Gastrocnemius medialis (tissue), 4 donors: ENCODE measurements at regions not wholly inside any gene's neighbourhood (a gene's known extent, or its start where the extent isn't known, plus 50 kb on each side); places are given as distances from the start of the nearest gene placed in this dataset.

Source experiments
- POLR2A ChIP-seq, 2 donors: fragments of 450-650 bp; IDR thresholded peaks; one replicate each; pipeline ENCODE4 v1.6.1; 2017; ENCODE audit warnings: antibody characterized with exemption in 2 of 2, mild to moderate bottlenecking in 2 of 2, moderate library complexity in 2 of 2
- TF ChIP-seq, protein P1 (sequence below), 5 experiments: fragments of 450-650 bp in 3 of 5; fragments of 200-600 bp in 2 of 5; sonication (generic) in 2 of 5; IDR thresholded peaks in 4 of 5; conservative IDR thresholded peaks in 1 of 5; 1 replicate in 4 of 5; 2 replicates in 1 of 5; pipeline ENCODE4 v1.5.1; 2016 to 2019; ENCODE audit warnings: antibody characterized with exemption in 5 of 5, mild to moderate bottlenecking in 3 of 5, moderate library complexity in 3 of 5

- TF ChIP-seq, protein P1, sequence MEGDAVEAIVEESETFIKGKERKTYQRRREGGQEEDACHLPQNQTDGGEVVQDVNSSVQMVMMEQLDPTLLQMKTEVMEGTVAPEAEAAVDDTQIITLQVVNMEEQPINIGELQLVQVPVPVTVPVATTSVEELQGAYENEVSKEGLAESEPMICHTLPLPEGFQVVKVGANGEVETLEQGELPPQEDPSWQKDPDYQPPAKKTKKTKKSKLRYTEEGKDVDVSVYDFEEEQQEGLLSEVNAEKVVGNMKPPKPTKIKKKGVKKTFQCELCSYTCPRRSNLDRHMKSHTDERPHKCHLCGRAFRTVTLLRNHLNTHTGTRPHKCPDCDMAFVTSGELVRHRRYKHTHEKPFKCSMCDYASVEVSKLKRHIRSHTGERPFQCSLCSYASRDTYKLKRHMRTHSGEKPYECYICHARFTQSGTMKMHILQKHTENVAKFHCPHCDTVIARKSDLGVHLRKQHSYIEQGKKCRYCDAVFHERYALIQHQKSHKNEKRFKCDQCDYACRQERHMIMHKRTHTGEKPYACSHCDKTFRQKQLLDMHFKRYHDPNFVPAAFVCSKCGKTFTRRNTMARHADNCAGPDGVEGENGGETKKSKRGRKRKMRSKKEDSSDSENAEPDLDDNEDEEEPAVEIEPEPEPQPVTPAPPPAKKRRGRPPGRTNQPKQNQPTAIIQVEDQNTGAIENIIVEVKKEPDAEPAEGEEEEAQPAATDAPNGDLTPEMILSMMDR (IDR thresholded peaks at IDR 0.05 in 4 of 5, conservative IDR thresholded peaks at IDR 0.05 in 1 of 5): no peak
- no peak for TF ChIP-seq POLR2A (IDR thresholded peaks at IDR 0.05)
Observed at GRCh38 chr10:43731486-43731885, 82.8 kb upstream of the ZNF32 start.
